Upper lobe of right lung (tissue), 1 donor: ENCODE measurements at regions not wholly inside any gene's neighbourhood (a gene's known extent, or its start where the extent isn't known, plus 50 kb on each side); places are given as distances from the start of the nearest gene placed in this dataset.
A peak's percentile ranks its signal among the peaks of the same experiment; 100 is the strongest.

Source experiments
- ATAC-seq: fragments of 200-7000 bp; cut with Tn5 transposase; one replicate; pipeline ENCODE4 v1.9.1; 2020; ENCODE audit warnings: mild to moderate bottlenecking, moderate library complexity
- DNase-seq: peaks from one replicate; pipeline ENCODE4 v3.0.0-alpha.2; 2020
- H3K27ac ChIP-seq: fragments of 200-600 bp; one replicate; pipeline ENCODE4 v1.8.0; 2022
- H3K27me3 ChIP-seq: fragments of 200-600 bp; one replicate; pipeline ENCODE4 v1.8.0; 2022; ENCODE audit warnings: mild to moderate bottlenecking
- H3K36me3 ChIP-seq: fragments of 200-600 bp; one replicate; pipeline ENCODE4 v1.8.0; 2022
- H3K4me1 ChIP-seq: fragments of 200-600 bp; one replicate; pipeline ENCODE4 v1.8.0; 2022
- H3K4me3 ChIP-seq: fragments of 200-600 bp; one replicate; pipeline ENCODE4 v1.8.0; 2022; ENCODE audit warnings: mild to moderate bottlenecking
- H3K9me3 ChIP-seq: fragments of 200-600 bp; one replicate; pipeline ENCODE4 v1.8.0; 2022
- CTCF ChIP-seq: fragments of 200-600 bp; IDR thresholded peaks from one replicate; pipeline ENCODE4 v1.8.0; 2022; ENCODE audit warnings: antibody characterized with exemption
- intact Hi-C: fragments of 100-400 bp; cut with DNase I; formaldehyde crosslinking; loops from one replicate; pipeline ENCODE4 v1.11.0; 2022
- donor health status: DM: no; HTN: yes; CAD: no; lungs with severe emphysema.

- DNase-seq (no peak), ATAC-seq (no peak)
- intact Hi-C loops, result no loop called here
- Histone ChIP-seq H3K36me3 (no peaks in the 10 kb centered on the region), H3K9me3 (no peaks in the 10 kb centered on the region), H3K27me3 (no peaks in the 10 kb centered on the region), H3K4me3 (no peak overlapping the region), H3K27ac (no peak overlapping the region), H3K4me1 (no peaks in the 10 kb centered on the region)
- TF ChIP-seq CTCF, result no peak
These were observed 1354.8 kb downstream of the LRFN5 start for GRCh38 chr14:42961509-42961908.

- ATAC-seq, result no peak
- no peaks in the 10 kb centered on the region for H3K9me3 ChIP-seq
- H3K4me1 ChIP-seq, result no peaks in the 10 kb centered on the region
- no peaks in the 10 kb centered on the region for H3K36me3 ChIP-seq
- H3K27ac ChIP-seq, result no peak overlapping the region
- H3K4me3 ChIP-seq, result no peak overlapping the region
- H3K27me3 ChIP-seq, result no peaks in the 10 kb centered on the region
- intact Hi-C loops, result no loop called here
- no peak for TF ChIP-seq CTCF
- DNase-seq, result no peak
These were observed 1343.7 kb downstream of the LRFN5 start for GRCh38 chr14:42950363-42950762.

GRCh38 chr14:42947991-42948390 lies 1341.3 kb downstream of the LRFN5 start:
- Histone ChIP-seq H3K36me3 (no peaks in the 10 kb centered on the region), H3K4me1 (no peaks in the 10 kb centered on the region), H3K9me3 (no peaks in the 10 kb centered on the region), H3K4me3 (no peak overlapping the region), H3K27me3 (no peaks in the 10 kb centered on the region), H3K27ac (no peak overlapping the region)
- ATAC-seq, result no peak
- TF ChIP-seq CTCF, result no peak
- intact Hi-C loops, result no loop called here
- DNase-seq, result no peak

- no peak for DNase-seq
- intact Hi-C loops, result no loop called here
- H3K27me3 ChIP-seq, result no peaks in the 10 kb centered on the region
- TF ChIP-seq CTCF, result no peak
- H3K27ac ChIP-seq, result no peak overlapping the region
- H3K9me3 ChIP-seq, result no peaks in the 10 kb centered on the region
- H3K4me1 ChIP-seq, result no peaks in the 10 kb centered on the region
- no peak for ATAC-seq
- no peaks in the 10 kb centered on the region for H3K36me3 ChIP-seq
- H3K4me3 ChIP-seq, result no peak overlapping the region
These were observed 1337.6 kb downstream of the LRFN5 start for GRCh38 chr14:42944284-42944683.

- Histone ChIP-seq H3K27ac (no peak overlapping the region), H3K4me3 (no peak overlapping the region), H3K9me3 (no peaks in the 10 kb centered on the region), H3K27me3 (no peaks in the 10 kb centered on the region), H3K4me1 (no peaks in the 10 kb centered on the region), H3K36me3 (no peaks in the 10 kb centered on the region)
- no peak for ATAC-seq
- intact Hi-C loops, result no loop called here
- no peak for TF ChIP-seq CTCF
- DNase-seq, result no peak
These were observed 1324.6 kb downstream of the LRFN5 start for GRCh38 chr14:42931308-42931707.

GRCh38 chr14:42929806-42930480 lies 1323.3 kb downstream of the LRFN5 start:
- no peak overlapping the region for H3K4me3 ChIP-seq
- no peaks in the 10 kb centered on the region for H3K36me3 ChIP-seq
- DNase-seq (no peak), ATAC-seq (peak; percentile 61)
- H3K27ac ChIP-seq, result no peak overlapping the region
- intact Hi-C loops, result no loop called here
- H3K9me3 ChIP-seq, result no peaks in the 10 kb centered on the region
- no peak for TF ChIP-seq CTCF
- H3K27me3 ChIP-seq, result no peaks in the 10 kb centered on the region
- no peaks in the 10 kb centered on the region for H3K4me1 ChIP-seq
